Right lobe of liver (tissue), 6 donors: ENCODE measurements at regions not wholly inside any gene's neighbourhood (a gene's known extent, or its start where the extent isn't known, plus 50 kb on each side); places are given as distances from the start of the nearest gene placed in this dataset.
"Not testable (repeated sequence)": the region's sequence is repeated elsewhere in the genome, so short reads cannot be mapped to it uniquely, and the experiment has no call there.

ENCODE experiments used
- ATAC-seq, 4 donors: fragments of 200-7000 bp; cut with Tn5 transposase; one replicate each; pipeline ENCODE4 v1.9.1; 2020; ENCODE audit warnings: mild to moderate bottlenecking in 4 of 4, moderate library complexity in 4 of 4
- DNase-seq, 3 donors: peaks; one replicate each; pipeline ENCODE4 v3.0.0-alpha.2; 2020
- H3K27ac ChIP-seq, 3 donors: fragments of 200-600 bp; one replicate each; pipeline ENCODE4 v1.8.0; 2022
- H3K27me3 ChIP-seq, 2 donors: fragments of 200-600 bp; one replicate each; pipeline ENCODE4 v1.8.0; 2022
- H3K36me3 ChIP-seq, 4 donors: fragments of 200-600 bp; sonication (generic) in 1 of 4; one replicate each; pipeline versions ENCODE4 v1.5.1 to v1.8.0; 2017 to 2022; ENCODE audit warnings: control low read depth in 1 of 4
- H3K4me1 ChIP-seq, 4 donors: fragments of 200-600 bp; sonication (generic) in 1 of 4; one replicate each; pipeline versions ENCODE4 v1.5.1 to v1.8.0; 2017 to 2022; ENCODE audit warnings: control low read depth in 1 of 4
- H3K4me3 ChIP-seq, 3 donors: fragments of 200-600 bp; one replicate each; pipeline ENCODE4 v1.8.0; 2022
- H3K9me3 ChIP-seq, 4 donors: fragments of 200-600 bp; sonication (generic) in 1 of 4; one replicate each; pipeline versions ENCODE4 v1.5.1 to v1.8.0; 2017 to 2022; ENCODE audit warnings: control low read depth in 1 of 4
- CTCF ChIP-seq, 4 donors: fragments of 200-600 bp in 3 of 4; fragments of 450-650 bp in 1 of 4; IDR thresholded peaks; one replicate each; pipeline versions ENCODE4 v1.5.1 to v1.8.0; 2016 to 2022; ENCODE audit warnings: antibody characterized with exemption in 4 of 4, mild to moderate bottlenecking in 2 of 4
- POLR2A ChIP-seq: fragments of 450-650 bp; IDR thresholded peaks from one replicate; pipeline ENCODE4 v1.6.1; 2017; ENCODE audit warnings: antibody characterized with exemption, mild to moderate bottlenecking
- WGBS: methylation state at CpG from one replicate; pipeline ENCODE4 v1.1.6; 2018; ENCODE audit warnings: low coverage, low lambda C conversion rate; ENCODE audit not compliant: insufficient coverage; ENCODE audit errors: missing lambda C conversion rate; 5-methylcytosine and 5-hydroxymethylcytosine counted together
- intact Hi-C, 2 donors: fragments of 100-400 bp; cut with DNase I; formaldehyde crosslinking; loops; one replicate each; pipeline versions ENCODE4 v1.11.2 to v1.14.1; 2022
- donor health status: DM: no; HTN: yes; CAD: no.
- donor health status: DM: no; HTN: no; CAD: no.
- donor health status: DM: no; HTN: no; CAD: no.
- donor health status: DM: no; HTN: yes; CAD: no.
- donor health status: DM: no; HTN: yes; CAD: no.

- Histone ChIP-seq H3K27me3 (no peaks in the 10 kb centered on the region), H3K4me1 (no peaks in the 10 kb centered on the region), H3K27ac (no peak overlapping the region), H3K9me3 (no peaks in the 10 kb centered on the region), H3K4me3 (no peak overlapping the region), H3K36me3 (no peaks in the 10 kb centered on the region)
- ATAC-seq (peak in 1 of 4 donors; percentile 12), DNase-seq (no peak)
- TF ChIP-seq CTCF (IDR thresholded peaks at IDR 0.05) = no peak
- no peak for TF ChIP-seq POLR2A
- intact Hi-C loops = no loop called here
- 56% methylated on average over 6 of the region's 12 CpGs for WGBS
Measured at GRCh38 chr1:30160999-30161689, 562.2 kb downstream of the MATN1 start.

- Histone ChIP-seq H3K27ac (no peak overlapping the region), H3K27me3 (no peaks in the 10 kb centered on the region), H3K9me3 (no peaks in the 10 kb centered on the region), H3K36me3 (no peaks in the 10 kb centered on the region), H3K4me3 (no peak overlapping the region), H3K4me1 (no peaks in the 10 kb centered on the region)
- 52% methylated on average over 3 of the region's 3 CpGs for WGBS
- ATAC-seq (no peak), DNase-seq (no peak)
- intact Hi-C loops = no loop called here
- TF ChIP-seq POLR2A = no peak
- no peak for TF ChIP-seq CTCF (IDR thresholded peaks at IDR 0.05)
Measured at GRCh38 chr1:30159015-30159414, 564.4 kb downstream of the MATN1 start.

- intact Hi-C loops, ATAC-seq, H3K27ac ChIP-seq, H3K4me3 ChIP-seq, H3K4me1 ChIP-seq, DNase-seq, H3K36me3 ChIP-seq, H3K9me3 ChIP-seq, H3K27me3 ChIP-seq: not testable (repeated sequence)
- WGBS = 79% methylated on average over 2 of the region's 2 CpGs
Measured at GRCh38 chr1:30155698-30156097, 567.7 kb downstream of the MATN1 start.

- 85% methylated on average over 3 of the region's 3 CpGs for WGBS
- H3K27me3 ChIP-seq, H3K9me3 ChIP-seq, ATAC-seq, H3K4me1 ChIP-seq, intact Hi-C loops, H3K36me3 ChIP-seq, H3K27ac ChIP-seq, H3K4me3 ChIP-seq, DNase-seq: not testable (repeated sequence)
Measured at GRCh38 chr1:30155253-30155652, 568.1 kb downstream of the MATN1 start.

- TF ChIP-seq POLR2A (no peak), CTCF (IDR thresholded peaks at IDR 0.05) (no peak)
- no peak for DNase-seq
- H3K4me1 ChIP-seq = no peaks in the 10 kb centered on the region
Measured at GRCh38 chr1:30153743-30154449, 569.5 kb downstream of the MATN1 start.

More at GRCh38 chr1:30153743-30154449, 569.5 kb downstream of the MATN1 start:
- intact Hi-C loops = no loop called here
- WGBS = 47% methylated on average over 4 of the region's 4 CpGs
- H3K9me3 ChIP-seq = no peaks in the 10 kb centered on the region
- no peaks in the 10 kb centered on the region for H3K27me3 ChIP-seq
- ATAC-seq = no peak
- H3K27ac ChIP-seq = no peak overlapping the region
- H3K4me3 ChIP-seq = no peak overlapping the region
- H3K36me3 ChIP-seq = no peaks in the 10 kb centered on the region
